ENCODE measurements at regions not wholly inside any gene's neighbourhood (a gene's known extent, or its start where the extent isn't known, plus 50 kb on each side); places are given as distances from the start of the nearest gene placed in this dataset.
"Not testable (repeated sequence)": the region's sequence is repeated elsewhere in the genome, so short reads cannot be mapped to it uniquely, and the experiment has no call there.

DNA sequence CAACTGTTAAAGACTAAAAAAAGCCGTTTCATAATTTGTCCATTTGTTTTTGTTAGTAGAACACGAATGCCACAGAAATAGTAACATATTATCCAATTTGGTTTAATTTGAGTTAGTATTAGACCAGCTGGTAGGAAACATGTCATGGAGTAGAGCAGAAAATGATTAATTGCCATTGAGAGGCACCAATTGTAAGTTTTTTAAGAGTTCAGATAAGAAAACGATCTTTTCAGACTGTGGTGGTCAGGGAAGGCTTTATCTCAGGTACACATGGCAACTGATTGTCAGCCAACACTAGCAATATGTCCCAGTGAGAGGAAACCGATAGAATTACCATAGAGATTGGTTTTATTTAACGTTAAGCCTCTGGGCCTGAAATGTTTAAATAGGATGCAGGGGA, 438.2 kb upstream of the MAP2 start:
- no peak for ATAC-seq (ENCODE audit: low FRiP score)
- TF ChIP-seq, protein P1, sequence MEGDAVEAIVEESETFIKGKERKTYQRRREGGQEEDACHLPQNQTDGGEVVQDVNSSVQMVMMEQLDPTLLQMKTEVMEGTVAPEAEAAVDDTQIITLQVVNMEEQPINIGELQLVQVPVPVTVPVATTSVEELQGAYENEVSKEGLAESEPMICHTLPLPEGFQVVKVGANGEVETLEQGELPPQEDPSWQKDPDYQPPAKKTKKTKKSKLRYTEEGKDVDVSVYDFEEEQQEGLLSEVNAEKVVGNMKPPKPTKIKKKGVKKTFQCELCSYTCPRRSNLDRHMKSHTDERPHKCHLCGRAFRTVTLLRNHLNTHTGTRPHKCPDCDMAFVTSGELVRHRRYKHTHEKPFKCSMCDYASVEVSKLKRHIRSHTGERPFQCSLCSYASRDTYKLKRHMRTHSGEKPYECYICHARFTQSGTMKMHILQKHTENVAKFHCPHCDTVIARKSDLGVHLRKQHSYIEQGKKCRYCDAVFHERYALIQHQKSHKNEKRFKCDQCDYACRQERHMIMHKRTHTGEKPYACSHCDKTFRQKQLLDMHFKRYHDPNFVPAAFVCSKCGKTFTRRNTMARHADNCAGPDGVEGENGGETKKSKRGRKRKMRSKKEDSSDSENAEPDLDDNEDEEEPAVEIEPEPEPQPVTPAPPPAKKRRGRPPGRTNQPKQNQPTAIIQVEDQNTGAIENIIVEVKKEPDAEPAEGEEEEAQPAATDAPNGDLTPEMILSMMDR (IDR thresholded peaks at IDR 0.05): no peak
- DNase-seq (ENCODE audit: low spot score): no peak

DNA sequence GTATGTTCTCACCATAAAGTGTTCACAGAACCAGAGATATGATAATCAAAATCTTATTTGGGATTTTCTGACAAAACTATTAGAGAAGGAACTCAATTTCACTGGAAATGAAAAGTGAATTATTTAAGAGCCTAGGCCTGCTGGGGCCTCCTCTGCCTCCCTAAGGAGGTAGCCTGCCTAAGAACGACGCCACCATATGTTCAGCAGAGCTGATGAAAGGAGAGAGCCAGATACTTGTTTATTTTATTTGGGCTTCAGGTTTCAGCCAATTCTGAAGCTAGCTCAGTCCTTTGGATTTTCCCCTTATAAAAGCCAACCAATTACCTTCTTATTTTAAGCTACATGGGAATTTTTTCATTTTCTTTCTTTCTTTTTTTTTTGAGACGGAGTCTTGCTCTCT, 433.1 kb upstream of the MAP2 start:
- ATAC-seq (ENCODE audit: low FRiP score): no peak
- TF ChIP-seq, protein P1 (IDR thresholded peaks at IDR 0.05): no peak

DNA sequence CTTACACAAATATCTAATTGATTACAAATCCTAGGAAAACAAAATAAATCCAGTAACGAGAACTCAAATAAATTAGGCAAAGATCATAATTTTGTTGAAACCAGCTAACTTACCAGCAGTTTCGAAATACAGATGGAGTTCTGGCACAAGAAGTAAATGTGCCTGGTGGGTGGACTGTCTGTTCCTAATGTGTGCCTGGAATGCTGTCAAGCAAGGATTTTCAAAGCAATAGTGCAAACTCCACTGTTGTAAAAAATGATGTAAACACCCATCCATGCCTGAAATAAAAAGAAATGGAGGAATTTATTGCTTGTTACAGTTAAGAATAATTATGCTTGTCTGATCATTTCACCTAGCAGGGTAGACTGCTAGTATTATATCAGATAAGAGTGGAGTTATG, 423.9 kb upstream of the MAP2 start:
- ATAC-seq (ENCODE audit: low FRiP score): no peak
- no peak for DNase-seq (ENCODE audit: low spot score)

More for the DNA sequence above, 433.1 kb upstream of the MAP2 start:
- no peak for DNase-seq (ENCODE audit: low spot score)

DNA sequence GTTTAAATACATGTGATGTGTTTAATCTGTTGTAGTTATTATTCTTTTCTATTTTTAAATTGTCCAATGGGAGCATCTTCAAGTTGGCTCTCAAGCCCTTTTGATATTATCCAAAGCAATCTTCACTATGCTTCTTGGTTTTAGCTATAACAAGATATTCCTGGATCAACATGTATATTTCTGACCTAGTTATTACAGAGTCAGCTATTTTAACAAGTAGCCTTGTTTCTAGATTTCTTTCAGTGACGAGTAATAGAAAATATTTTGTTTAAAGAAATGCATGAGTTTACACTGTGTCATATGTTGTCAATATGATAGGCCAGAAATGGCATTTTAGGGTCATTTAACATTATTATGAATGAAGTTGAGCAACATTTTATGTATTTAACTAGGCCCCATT, 421.8 kb upstream of the MAP2 start:
- DNase-seq (ENCODE audit: low spot score) (no peak), ATAC-seq (ENCODE audit: low FRiP score) (no peak)
- TF ChIP-seq, protein P1 (IDR thresholded peaks at IDR 0.05): no peak

More for the DNA sequence above, 423.9 kb upstream of the MAP2 start:
- TF ChIP-seq, protein P1 (IDR thresholded peaks at IDR 0.05): no peak

DNA sequence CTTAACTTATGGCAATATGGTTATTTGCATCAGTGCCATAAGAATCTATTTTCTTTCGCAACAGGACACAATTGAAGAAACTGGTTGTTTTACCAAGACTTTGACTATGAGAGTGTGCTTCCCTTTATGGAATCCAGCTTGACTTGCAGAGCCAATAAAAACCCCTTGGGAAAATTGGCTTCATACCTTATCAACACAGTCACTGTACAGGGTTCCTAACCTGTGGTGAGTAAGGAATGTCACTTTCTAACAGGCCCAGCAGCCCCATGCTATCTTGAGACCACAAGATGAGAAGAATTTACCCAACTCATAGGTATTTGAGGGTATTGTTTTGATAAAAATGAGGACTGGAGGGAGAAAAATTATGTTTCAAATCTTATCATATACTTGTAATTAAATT, 418.5 kb upstream of the MAP2 start:
- DNase-seq (ENCODE audit: low spot score) (no peak), ATAC-seq (ENCODE audit: low FRiP score) (no peak)
- TF ChIP-seq, protein P1 (IDR thresholded peaks at IDR 0.05): no peak

DNA sequence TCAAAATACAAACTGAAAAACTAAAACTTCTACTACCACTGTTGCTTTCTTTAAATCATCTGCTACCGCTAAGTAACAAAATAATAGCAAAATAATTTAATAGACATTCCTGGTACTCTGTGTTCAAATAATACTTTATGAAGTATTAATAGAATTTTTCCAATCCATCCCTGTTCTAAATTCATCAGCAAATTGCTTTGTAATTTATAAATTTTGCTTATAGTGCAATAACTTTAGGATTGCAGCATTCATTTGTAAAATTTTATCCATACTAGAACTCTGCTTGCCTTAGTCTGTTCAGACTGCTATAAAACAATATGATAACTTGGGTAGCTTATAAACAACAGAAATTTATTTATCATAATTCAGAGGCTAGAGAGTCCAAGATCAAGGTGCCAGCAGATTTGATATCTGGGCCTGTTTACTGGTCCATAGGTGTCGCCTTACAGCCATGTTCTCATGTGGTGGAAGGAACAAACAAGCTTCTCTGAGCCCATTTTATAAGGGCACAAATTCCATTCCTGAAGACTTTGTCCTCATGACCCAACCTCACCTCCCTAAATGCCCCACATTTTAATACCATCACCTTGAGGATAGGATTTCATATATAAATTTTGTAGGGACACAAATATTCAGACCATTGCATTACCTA, 415.1 kb upstream of the MAP2 start:
- no peak for DNase-seq (ENCODE audit: low spot score)
- TF ChIP-seq, protein P1 (IDR thresholded peaks at IDR 0.05): no peak
- no peak for ATAC-seq (ENCODE audit: low FRiP score)

DNA sequence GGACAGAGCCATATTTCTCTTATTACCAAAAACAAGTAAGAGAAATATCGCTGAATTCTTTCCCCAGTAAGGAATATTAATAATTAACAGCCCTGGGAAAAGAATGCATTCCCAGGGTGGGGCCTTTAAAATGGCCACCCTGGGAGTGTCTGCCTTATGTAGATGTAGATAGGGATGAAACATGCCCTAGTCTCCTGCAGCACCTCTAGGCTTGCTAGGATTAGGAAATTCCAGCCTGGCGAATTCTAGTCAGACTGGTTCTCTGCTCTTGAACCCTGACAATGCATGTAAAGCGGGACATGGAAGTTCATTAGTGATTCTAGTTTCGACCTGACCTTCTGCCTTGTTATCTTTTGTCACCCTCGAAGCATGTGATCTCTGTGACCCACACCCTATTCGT, 405.2 kb upstream of the MAP2 start:
- not testable (repeated sequence) for DNase-seq (ENCODE audit: low spot score); ATAC-seq (ENCODE audit: low FRiP score)

All from omental fat pad (tissue), 3 donors.